ENCODE measurements at regions not wholly inside any gene's neighbourhood (a gene's known extent, or its start where the extent isn't known, plus 50 kb on each side); places are given as distances from the start of the nearest gene placed in this dataset.

- H3K79me2 ChIP-seq (ENCODE audit: insufficient read depth, low read length), result no peaks in the 10 kb centered on the region
- no CpG with 5 or more reads among the region's 2 CpGs for WGBS (ENCODE audit: extremely low coverage, insufficient read length, low lambda C conversion rate)
- H3K27me3 ChIP-seq (ENCODE audit: insufficient read depth, low read length), result no peaks in the 10 kb centered on the region
- H4K8ac ChIP-seq (replicated peaks; ENCODE audit: insufficient read length, low read depth, low read length), result no peak overlapping the region
- H3K79me1 ChIP-seq (ENCODE audit: insufficient read depth, low read depth, low read length, poor library complexity, severe bottlenecking), result no peaks in the 10 kb centered on the region
- H3K27ac ChIP-seq (ENCODE audit: insufficient read length, low read depth, low read length), result no peak overlapping the region
- no peaks in the 10 kb centered on the region for H4K20me1 ChIP-seq (ENCODE audit: control insufficient read depth, insufficient read depth, insufficient read length)
- H2BK120ac ChIP-seq (ENCODE audit: low read depth, low read length, poor library complexity, severe bottlenecking), result no peak overlapping the region
- no peak overlapping the region for H3T11ph ChIP-seq (ENCODE audit: low read length)
- no peak for DNase-seq
- Mint-ChIP-seq H3K4me3 (no peak overlapping the region), H3K9me3 (peaks cover 21 to 31% of the 10 kb centered on the region in 2 experiments), H3K36me3 (ENCODE audit: insufficient read depth in 1 of 3, low read depth in 3 of 3) (peaks cover 4 to 29% (median 4%) of the 10 kb centered on the region in 3 experiments; a peak in 5 of 7 replicates), H3K27ac (no peak overlapping the region), H3K27me3 (ENCODE audit: low read depth) (no peaks in the 10 kb centered on the region), H3K4me1 (no peaks in the 10 kb centered on the region)
- H3K23ac ChIP-seq (ENCODE audit: insufficient read length, low read depth, low read length), result no peak overlapping the region
- no peak overlapping the region for H3K9ac ChIP-seq (ENCODE audit: extremely low read depth, insufficient read length, low read length)
- no peak overlapping the region for H4K91ac ChIP-seq (ENCODE audit: insufficient read length, low read depth, low read length)
- no peak for TF ChIP-seq CTCF (conservative IDR thresholded peaks at IDR 0.05)
- no peak overlapping the region for H2BK5ac ChIP-seq (ENCODE audit: insufficient read length, low read length)
- no peaks in the 10 kb centered on the region for H3K4me1 ChIP-seq (ENCODE audit: insufficient read depth, low read length)
- H3K18ac ChIP-seq (ENCODE audit: insufficient read length, low read depth, low read length), result no peak overlapping the region
- H4K5ac ChIP-seq (ENCODE audit: insufficient read length, low read depth, low read length), result no peak overlapping the region
- H3K23me2 ChIP-seq (ENCODE audit: insufficient read length, low read depth, low read length, poor library complexity, severe bottlenecking), result no peaks in the 10 kb centered on the region
- no peak overlapping the region for H3K56ac ChIP-seq (ENCODE audit: insufficient read length, low read depth, low read length)
- no peak overlapping the region for H2BK20ac ChIP-seq (ENCODE audit: low read depth, low read length, poor library complexity, severe bottlenecking)
- H3K14ac ChIP-seq (ENCODE audit: insufficient read depth, low read length), result no peak overlapping the region
- no peak overlapping the region for H3K4ac ChIP-seq (ENCODE audit: low read depth, low read length)
- no peak overlapping the region for H2AK5ac ChIP-seq (ENCODE audit: insufficient read length, low read length)
- H2BK15ac ChIP-seq (ENCODE audit: low read depth, low read length), result no peak overlapping the region
- H3K9me3 ChIP-seq (ENCODE audit: control insufficient read depth, low read depth, low read length), result no peaks in the 10 kb centered on the region
- no peak overlapping the region for H2AFZ ChIP-seq (ENCODE audit: low read length)
- no peak overlapping the region for H3K4me2 ChIP-seq (ENCODE audit: insufficient read depth, insufficient read length, low read length)
- no peak overlapping the region for H2BK12ac ChIP-seq (ENCODE audit: insufficient read length, low read depth, low read length)
Observed at GRCh38 chr5:99349787-99350186, 421.0 kb upstream of the CHD1 start.
